Nephron (organoid): ENCODE measurements at regions not wholly inside any gene's neighbourhood (a gene's known extent, or its start where the extent isn't known, plus 50 kb on each side); places are given as distances from the start of the nearest gene placed in this dataset.
A peak's percentile ranks its signal among the peaks of the same experiment; 100 is the strongest.

Experiments used
- H3K27ac Mint-ChIP-seq, 3 experiments: 2 replicates each; pipeline ENCODE4 v1.8.0; 2020; ENCODE audit warnings: mixed read lengths in 3 of 3, mild to moderate bottlenecking in 2 of 3, moderate library complexity in 1 of 3
- H3K27me3 Mint-ChIP-seq: 2 replicates; pipeline ENCODE4 v1.8.0; 2021; ENCODE audit warnings: low read depth, mild to moderate bottlenecking, moderate library complexity, mixed read lengths
- H3K36me3 Mint-ChIP-seq: 2 replicates; pipeline ENCODE4 v1.8.0; 2020; ENCODE audit warnings: low read depth, mixed read lengths
- H3K4me1 Mint-ChIP-seq: 2 replicates; pipeline ENCODE4 v1.8.0; 2020; ENCODE audit warnings: mixed read lengths
- H3K4me3 Mint-ChIP-seq, 3 experiments: 2 replicates each; pipeline ENCODE4 v1.8.0; 2020; ENCODE audit warnings: mild to moderate bottlenecking in 3 of 3, mixed read lengths in 3 of 3, moderate library complexity in 2 of 3
- H3K9me3 Mint-ChIP-seq: 2 replicates; pipeline ENCODE4 v1.8.0; 2020; ENCODE audit warnings: mixed read lengths
- CTCF ChIP-seq, 3 experiments: fragments of 200-600 bp; sonication (generic); IDR thresholded peaks; one replicate each; pipeline ENCODE4 v1.5.0; 2021; ENCODE audit warnings: antibody characterized with exemption in 3 of 3; ENCODE audit not compliant: unreplicated experiment in 3 of 3

- H3K4me1 Mint-ChIP-seq = no peaks in the 10 kb centered on the region
- no peaks in the 10 kb centered on the region for H3K27me3 Mint-ChIP-seq
- H3K36me3 Mint-ChIP-seq = peaks cover 16% of the 10 kb centered on the region
- no peak for TF ChIP-seq CTCF (IDR thresholded peaks at IDR 0.05; ENCODE audit: unreplicated experiment in 3 of 3)
- H3K4me3 Mint-ChIP-seq = no peak overlapping the region
- no peak overlapping the region for H3K27ac Mint-ChIP-seq
- H3K9me3 Mint-ChIP-seq = no peaks in the 10 kb centered on the region
Observed at GRCh38 chr18:23391156-23391555, 61.9 kb upstream of the RIOK3 start.

- H3K27ac Mint-ChIP-seq = no peak overlapping the region
- H3K4me3 Mint-ChIP-seq = no peak overlapping the region
- H3K9me3 Mint-ChIP-seq = no peaks in the 10 kb centered on the region
- no peak for TF ChIP-seq CTCF (IDR thresholded peaks at IDR 0.05; ENCODE audit: unreplicated experiment in 3 of 3)
- H3K4me1 Mint-ChIP-seq = peaks cover 14% of the 10 kb centered on the region
- H3K27me3 Mint-ChIP-seq = no peaks in the 10 kb centered on the region
- peaks cover 21% of the 10 kb centered on the region for H3K36me3 Mint-ChIP-seq
Observed at GRCh38 chr18:23397907-23398306, 55.2 kb upstream of the RIOK3 start.

DNA sequence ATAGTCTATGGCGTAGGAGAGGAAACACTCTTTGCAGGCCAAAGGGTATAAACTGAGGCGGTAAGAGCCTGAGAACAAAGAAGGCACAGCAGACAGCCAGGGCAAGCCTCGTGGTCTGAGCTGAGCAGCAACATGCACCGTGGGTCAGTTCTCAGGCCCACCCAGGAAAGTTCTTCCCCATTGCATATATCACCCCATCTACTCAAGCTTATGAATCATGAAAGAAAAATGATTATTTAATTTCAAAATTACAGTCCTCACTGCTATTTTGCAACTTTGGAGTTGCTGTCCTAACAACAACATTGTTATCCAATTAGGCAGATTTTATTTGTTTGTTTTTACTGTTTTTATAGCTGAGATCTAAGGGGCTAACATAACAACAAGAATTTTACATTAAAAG lies 54.7 kb upstream of the RIOK3 start:
- no peaks in the 10 kb centered on the region for H3K27me3 Mint-ChIP-seq

DNA sequence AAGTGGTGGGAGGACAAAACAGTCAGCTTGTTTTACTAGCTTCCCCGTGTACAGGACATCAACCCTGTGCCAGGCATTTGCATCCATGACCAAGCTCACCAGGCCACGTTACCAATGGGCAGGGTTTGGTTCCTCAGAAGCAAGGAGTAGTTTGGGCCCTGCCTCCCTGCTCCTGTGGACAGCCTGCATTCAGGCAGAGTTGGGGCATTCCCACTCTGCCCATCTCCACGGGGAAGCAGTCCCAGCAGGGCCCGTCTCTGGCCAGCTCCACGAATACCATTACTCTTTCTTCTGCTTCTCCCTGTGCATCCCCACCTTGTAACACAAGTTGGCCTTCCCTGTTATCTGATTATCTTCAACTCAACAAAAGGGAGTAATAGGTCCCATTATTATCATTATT lies 54.0 kb upstream of the RIOK3 start:
- no peak for TF ChIP-seq CTCF (IDR thresholded peaks at IDR 0.05; ENCODE audit: unreplicated experiment in 3 of 3)
- no peaks in the 10 kb centered on the region for H3K27me3 Mint-ChIP-seq
- H3K4me1 Mint-ChIP-seq = peaks cover 14% of the 10 kb centered on the region
- peaks cover 24% of the 10 kb centered on the region for H3K36me3 Mint-ChIP-seq
- peak overlapping the region in 1 of 3 experiments; percentile 37 for H3K27ac Mint-ChIP-seq
- H3K4me3 Mint-ChIP-seq = no peak overlapping the region
- peaks cover 2% of the 10 kb centered on the region for H3K9me3 Mint-ChIP-seq

More for the DNA sequence above, 54.7 kb upstream of the RIOK3 start:
- TF ChIP-seq CTCF (IDR thresholded peaks at IDR 0.05; ENCODE audit: unreplicated experiment in 3 of 3) = no peak
- Mint-ChIP-seq H3K9me3 (peaks cover 2% of the 10 kb centered on the region), H3K36me3 (peaks cover 21% of the 10 kb centered on the region), H3K27ac (no peak overlapping the region), H3K4me3 (no peak overlapping the region), H3K4me1 (peaks cover 14% of the 10 kb centered on the region)

GRCh38 chr18:23400918-23401317 lies 52.2 kb upstream of the RIOK3 start:
- Mint-ChIP-seq H3K9me3 (peaks cover 2% of the 10 kb centered on the region), H3K4me3 (no peak overlapping the region), H3K27ac (peak overlapping the region; percentile 62 to 97 (median 67)), H3K27me3 (no peaks in the 10 kb centered on the region), H3K4me1 (peaks cover 14% of the 10 kb centered on the region), H3K36me3 (peaks cover 16% of the 10 kb centered on the region)
- no peak for TF ChIP-seq CTCF (IDR thresholded peaks at IDR 0.05; ENCODE audit: unreplicated experiment in 3 of 3)
